Adrenal gland (tissue), 9 donors: ENCODE measurements at regions not wholly inside any gene's neighbourhood (a gene's known extent, or its start where the extent isn't known, plus 50 kb on each side); places are given as distances from the start of the nearest gene placed in this dataset.

Experiments
- DNase-seq, 7 donors: peaks; one replicate each; pipeline ENCODE4 v3.0.0-alpha.2; 2019 to 2020
- H3K27ac ChIP-seq, 5 donors: fragments of 200-600 bp; sonication (generic) in 4 of 5; 1 replicate in 3 of 5; 2 replicates in 2 of 5; pipeline versions ENCODE4 v1.5.1 to v1.8.0; 2016 to 2020; ENCODE audit warnings: mild to moderate bottlenecking in 1 of 5
- H3K27me3 ChIP-seq: fragments of 200-600 bp; 2 replicates; pipeline ENCODE4 v1.8.0; 2021
- H3K36me3 ChIP-seq, 2 donors: fragments of 200-600 bp; replicated peaks in 1 of 2; 1 replicate in 1 of 2; 2 replicates in 1 of 2; pipeline versions ENCODE4 v1.5.1 to v1.8.0; 2018 to 2022
- H3K4me1 ChIP-seq, 2 donors: fragments of 200-600 bp; replicated peaks in 1 of 2; 1 replicate in 1 of 2; 2 replicates in 1 of 2; pipeline versions ENCODE4 v1.5.1 to v1.8.0; 2018 to 2021
- H3K4me3 ChIP-seq, 4 donors: fragments of 200-600 bp; sonication (generic) in 3 of 4; one replicate each; pipeline ENCODE4 v1.5.1; 2016 to 2018
- H3K9me3 ChIP-seq, 3 donors: fragments of 200-600 bp; sonication (generic) in 1 of 3; replicated peaks in 1 of 3; 1 replicate in 2 of 3; 2 replicates in 1 of 3; pipeline versions ENCODE4 v1.5.1 to v1.8.0; 2016 to 2021
- POLR2A ChIP-seq, 2 donors: fragments of 450-650 bp; IDR thresholded peaks; one replicate each; pipeline ENCODE4 v1.6.1; 2017; ENCODE audit warnings: antibody characterized with exemption in 2 of 2, mild to moderate bottlenecking in 2 of 2, moderate library complexity in 1 of 2
- WGBS, 4 donors: extraction: QIAGEN DNeasy Blood & Tissue Kit in 2 of 4; methylation state at CpG; one replicate each; pipeline versions ENCODE4 v1.1.5 to v1.1.7; 2013 to 2017; 5-methylcytosine and 5-hydroxymethylcytosine counted together
- intact Hi-C, 2 donors: fragments of 100-400 bp; cut with DNase I; formaldehyde crosslinking; loops; one replicate each; pipeline versions ENCODE4 v1.14.1 to v1.15.0; 2022 to 2023
- TF ChIP-seq, protein P1 (sequence below), 6 experiments: fragments of 450-650 bp in 4 of 6; fragments of 200-600 bp in 2 of 6; sonication (generic) in 1 of 6; IDR thresholded peaks; 1 replicate in 5 of 6; 2 replicates in 1 of 6; pipeline versions ENCODE4 v1.5.1 to v1.8.0; 2016 to 2021; ENCODE audit warnings: antibody characterized with exemption in 6 of 6, mild to moderate bottlenecking in 2 of 6, moderate library complexity in 1 of 6
- donor health status: healthy with polysubstance abuse.
- donor health status: Bipolar disorder and iron deficiency.
- donor health status: DM: yes; HTN: yes; CAD: no.
- donor health status: DM: no; HTN: no; CAD: no.
- donor health status: DM: no; HTN: no; CAD: no.

DNA sequence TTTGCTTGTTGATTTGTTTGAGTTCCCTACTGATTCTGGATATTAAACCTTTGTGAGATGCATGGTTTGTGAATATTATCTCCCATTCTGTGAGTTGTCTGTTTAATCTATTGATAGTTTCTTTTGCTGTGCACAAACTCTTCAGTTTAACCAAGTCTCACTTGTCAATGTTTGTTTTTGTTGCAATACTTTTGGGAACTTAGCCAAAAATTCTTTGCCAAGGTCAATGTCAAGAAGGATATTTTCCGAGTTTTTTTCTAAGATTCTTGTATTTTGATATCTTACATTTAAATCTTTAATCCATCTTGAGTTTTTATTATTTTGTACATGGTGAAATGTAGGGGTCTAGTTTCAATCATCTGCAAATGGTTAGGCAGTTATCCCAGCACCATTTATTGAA, 1230.7 kb upstream of the NCAM2 start:
- WGBS, 4 donors = 16 to 32% (median 22%) methylated on average over 1 of the region's 1 CpG
- no peaks in the 10 kb centered on the region for H3K36me3 ChIP-seq
- H3K4me1 ChIP-seq = no peaks in the 10 kb centered on the region
- H3K27ac ChIP-seq = no peak overlapping the region
- no peak overlapping the region for H3K4me3 ChIP-seq
- intact Hi-C loops = no loop called here
- no peaks in the 10 kb centered on the region for H3K27me3 ChIP-seq
- TF ChIP-seq, protein P1, sequence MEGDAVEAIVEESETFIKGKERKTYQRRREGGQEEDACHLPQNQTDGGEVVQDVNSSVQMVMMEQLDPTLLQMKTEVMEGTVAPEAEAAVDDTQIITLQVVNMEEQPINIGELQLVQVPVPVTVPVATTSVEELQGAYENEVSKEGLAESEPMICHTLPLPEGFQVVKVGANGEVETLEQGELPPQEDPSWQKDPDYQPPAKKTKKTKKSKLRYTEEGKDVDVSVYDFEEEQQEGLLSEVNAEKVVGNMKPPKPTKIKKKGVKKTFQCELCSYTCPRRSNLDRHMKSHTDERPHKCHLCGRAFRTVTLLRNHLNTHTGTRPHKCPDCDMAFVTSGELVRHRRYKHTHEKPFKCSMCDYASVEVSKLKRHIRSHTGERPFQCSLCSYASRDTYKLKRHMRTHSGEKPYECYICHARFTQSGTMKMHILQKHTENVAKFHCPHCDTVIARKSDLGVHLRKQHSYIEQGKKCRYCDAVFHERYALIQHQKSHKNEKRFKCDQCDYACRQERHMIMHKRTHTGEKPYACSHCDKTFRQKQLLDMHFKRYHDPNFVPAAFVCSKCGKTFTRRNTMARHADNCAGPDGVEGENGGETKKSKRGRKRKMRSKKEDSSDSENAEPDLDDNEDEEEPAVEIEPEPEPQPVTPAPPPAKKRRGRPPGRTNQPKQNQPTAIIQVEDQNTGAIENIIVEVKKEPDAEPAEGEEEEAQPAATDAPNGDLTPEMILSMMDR (IDR thresholded peaks at IDR 0.05) = no peak
- TF ChIP-seq POLR2A (IDR thresholded peaks at IDR 0.05) = no peak
- DNase-seq = no peak
- H3K9me3 ChIP-seq = no peaks in the 10 kb centered on the region

DNA sequence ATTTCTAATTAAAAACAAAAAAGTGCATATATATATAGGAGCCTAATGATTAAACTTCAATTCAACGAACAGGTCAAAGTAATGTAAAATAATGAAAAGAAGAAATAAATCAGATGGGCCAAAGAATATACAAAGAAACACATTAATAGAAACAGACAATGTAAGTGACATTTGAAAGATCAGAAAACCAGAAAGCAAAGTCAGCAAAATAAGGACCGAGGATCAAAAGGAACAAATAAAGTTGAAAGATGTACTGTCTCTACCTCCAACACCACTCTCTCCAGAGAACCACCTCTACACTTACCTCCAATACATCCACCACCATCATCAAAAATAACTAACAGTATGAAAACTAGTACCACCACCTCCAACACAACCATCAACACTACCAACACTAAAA, 1226.3 kb upstream of the NCAM2 start:
- H3K4me3 ChIP-seq = no peak overlapping the region
- DNase-seq = no peak
- H3K36me3 ChIP-seq = no peaks in the 10 kb centered on the region
- no peak overlapping the region for H3K27ac ChIP-seq
- no peaks in the 10 kb centered on the region for H3K9me3 ChIP-seq
- no peaks in the 10 kb centered on the region for H3K4me1 ChIP-seq
- TF ChIP-seq POLR2A (IDR thresholded peaks at IDR 0.05) = no peak
- TF ChIP-seq, protein P1 (IDR thresholded peaks at IDR 0.05) = no peak
- 70 to 88% (median 84%) methylated on average over 2 of the region's 2 CpGs for WGBS, 4 donors
- no peaks in the 10 kb centered on the region for H3K27me3 ChIP-seq
- intact Hi-C loops = no loop called here

DNA sequence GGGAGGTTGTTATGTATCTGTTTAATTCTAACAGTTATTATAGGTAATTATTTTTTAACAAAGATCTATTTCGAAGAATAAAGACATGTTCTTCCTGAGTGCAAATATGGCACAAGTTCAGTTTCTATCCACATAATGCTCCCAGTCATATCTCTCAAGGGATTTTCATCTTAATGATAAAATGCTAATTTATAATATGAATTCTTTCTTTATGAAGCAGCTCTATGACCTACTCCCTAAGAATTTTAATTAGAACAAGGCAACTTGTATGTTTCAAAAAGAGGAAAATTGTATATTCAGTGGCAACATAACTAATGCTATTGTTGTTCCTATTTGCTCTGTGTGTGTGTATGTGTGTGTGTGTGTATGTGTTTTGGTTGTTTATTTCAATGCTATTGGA, 1222.1 kb upstream of the NCAM2 start:
- no peaks in the 10 kb centered on the region for H3K36me3 ChIP-seq
- no peak for DNase-seq
- WGBS, 4 donors = 65 to 76% (median 71%) methylated on average over 1 of the region's 1 CpG
- no peaks in the 10 kb centered on the region for H3K27me3 ChIP-seq
- intact Hi-C loops = no loop called here
- H3K4me3 ChIP-seq = no peak overlapping the region
- TF ChIP-seq POLR2A (IDR thresholded peaks at IDR 0.05) = no peak
- TF ChIP-seq, protein P1 (IDR thresholded peaks at IDR 0.05) = no peak
- no peaks in the 10 kb centered on the region for H3K4me1 ChIP-seq
- no peaks in the 10 kb centered on the region for H3K9me3 ChIP-seq
- H3K27ac ChIP-seq = no peak overlapping the region

DNA sequence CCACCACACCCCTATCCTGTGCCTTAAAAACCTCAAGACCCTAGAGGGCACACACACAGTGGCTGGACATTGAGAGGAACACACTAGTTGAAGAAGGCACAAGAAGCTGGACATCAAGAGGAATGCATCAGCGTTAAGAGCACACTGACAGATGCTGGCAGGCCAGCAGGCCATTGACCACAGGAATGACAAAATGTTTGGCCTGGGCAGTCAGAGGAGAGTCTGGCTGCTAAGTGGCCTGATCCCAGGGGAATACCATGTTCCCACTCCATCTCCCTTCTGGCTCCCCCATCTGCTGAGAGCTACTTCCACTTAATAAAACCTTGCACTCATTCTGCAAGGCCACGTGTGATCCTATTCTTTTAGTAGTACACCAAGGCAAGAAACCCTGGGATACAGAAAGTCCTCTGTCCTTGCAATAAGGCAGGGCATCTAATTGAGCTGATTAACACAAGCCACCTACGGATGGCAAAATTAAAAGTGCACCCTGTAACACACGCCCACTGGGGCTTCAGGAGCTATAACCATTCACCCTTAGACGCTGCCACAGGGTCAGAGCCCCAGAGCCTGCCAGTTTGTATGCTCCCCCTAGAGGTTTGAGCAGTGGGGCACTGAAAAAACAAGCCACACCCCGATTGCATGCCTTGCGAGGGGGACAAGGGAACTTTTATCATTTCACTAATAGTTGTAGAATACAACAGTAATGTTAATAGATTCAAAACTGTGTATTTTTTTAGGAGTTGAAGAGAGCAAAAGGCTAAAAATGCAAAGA, 1216.1 kb upstream of the NCAM2 start:
- Histone ChIP-seq H3K27ac (no peak overlapping the region), H3K27me3 (no peaks in the 10 kb centered on the region), H3K9me3 (no peaks in the 10 kb centered on the region), H3K4me1 (no peaks in the 10 kb centered on the region), H3K36me3 (no peaks in the 10 kb centered on the region), H3K4me3 (no peak overlapping the region)
- 80 to 85% (median 82%) methylated on average over 7 of the region's 7 CpGs for WGBS, 4 donors
- intact Hi-C loops = no loop called here
- TF ChIP-seq POLR2A (IDR thresholded peaks at IDR 0.05) = no peak
- TF ChIP-seq, protein P1 (IDR thresholded peaks at IDR 0.05) = no peak
- no peak for DNase-seq
